ENCODE measurements at regions not wholly inside any gene's neighbourhood (a gene's known extent, or its start where the extent isn't known, plus 50 kb on each side); places are given as distances from the start of the nearest gene placed in this dataset.

- TF ChIP-seq RAD21 (IDR thresholded peaks at IDR 0.05; ENCODE audit: low read length) = no peak
- TF ChIP-seq POLR2AphosphoS5 (IDR thresholded peaks at IDR 0.05; ENCODE audit: low read depth, low read length) = no peak
- TF ChIP-seq CTCF (IDR thresholded peaks at IDR 0.05) = no peak
- TF ChIP-seq USF1 (IDR thresholded peaks at IDR 0.05; ENCODE audit: borderline replicate concordance, low read depth) = no peak
- no peak for TF ChIP-seq RFX5 (IDR thresholded peaks at IDR 0.05; ENCODE audit: low read length)
- TF ChIP-seq TCF12 (IDR thresholded peaks at IDR 0.05) = no peak
- no peak for TF ChIP-seq SMC3 (IDR thresholded peaks at IDR 0.05; ENCODE audit: low read depth, low read length)
- no peak for TF ChIP-seq GABPA (IDR thresholded peaks at IDR 0.05; ENCODE audit: low read depth)
- no peak for TF ChIP-seq EP300 (IDR thresholded peaks at IDR 0.05; ENCODE audit: borderline replicate concordance in 1 of 2, low read depth in 1 of 2, low read length in 1 of 2)
- no peak for TF ChIP-seq ELF1 (IDR thresholded peaks at IDR 0.05)
- TF ChIP-seq YY1 (IDR thresholded peaks at IDR 0.05; ENCODE audit: low read depth) = no peak
Measured at GRCh38 chr2:128817813-128818212, 499.1 kb upstream of the HS6ST1 start.

Data from SK-N-SH (cell line).